IPS DF 6.9 (cell line): ENCODE measurements at regions not wholly inside any gene's neighbourhood (a gene's known extent, or its start where the extent isn't known, plus 50 kb on each side); places are given as distances from the start of the nearest gene placed in this dataset.

ENCODE experiments used
- DNase-seq: peaks from one replicate; pipeline ENCODE4 v3.0.0-alpha.2; 2013; ENCODE audit warnings: low read depth, low spot score
- H3K27ac ChIP-seq: one replicate; pipeline ENCODE4 v1.5.1; 2013; ENCODE audit warnings: low read length, control low read depth
- H3K27me3 ChIP-seq: 2 replicates; pipeline ENCODE4 v1.6.1; 2013; ENCODE audit warnings: mild to moderate bottlenecking, low read length; ENCODE audit not compliant: control insufficient read depth, insufficient read depth
- H3K36me3 ChIP-seq: 2 replicates; pipeline ENCODE4 v1.6.1; 2013; ENCODE audit warnings: low read length; ENCODE audit not compliant: control insufficient read depth, insufficient read depth
- H3K4me1 ChIP-seq: 2 replicates; pipeline ENCODE4 v1.6.1; 2013; ENCODE audit warnings: low read length; ENCODE audit not compliant: control insufficient read depth, insufficient read depth
- H3K4me3 ChIP-seq: 2 replicates; pipeline ENCODE4 v1.5.1; 2013; ENCODE audit warnings: mild to moderate bottlenecking, low read length
- H3K9me3 ChIP-seq: 2 replicates; pipeline ENCODE4 v1.6.1; 2013; ENCODE audit warnings: low read length, inconsistent platforms; ENCODE audit not compliant: control insufficient read depth, insufficient read depth
- WGBS: extraction: QIAGEN DNeasy Blood & Tissue Kit; methylation state at CpG from one replicate; pipeline ENCODE4 v1.1.7; 2013; ENCODE audit warnings: mixed read lengths, missing lambda C conversion rate; ENCODE audit not compliant: insufficient read length, insufficient coverage; 5-methylcytosine and 5-hydroxymethylcytosine counted together

- H3K9me3 ChIP-seq, result no peaks in the 10 kb centered on the region
- no peak overlapping the region for H3K27ac ChIP-seq
- H3K27me3 ChIP-seq, result no peaks in the 10 kb centered on the region; the same call in 1 of the 2 replicates
- H3K36me3 ChIP-seq, result no peaks in the 10 kb centered on the region
- no peak overlapping the region for H3K4me3 ChIP-seq
- no CpG with 5 or more reads among the region's 2 CpGs for WGBS
- no peaks in the 10 kb centered on the region for H3K4me1 ChIP-seq
- DNase-seq, result no peak
Observed at GRCh38 chr2:64753399-64753798, 99.7 kb upstream of the SERTAD2 start.

GRCh38 chr2:64754570-64754969, 100.9 kb upstream of the SERTAD2 start:
- Histone ChIP-seq H3K4me1 (no peaks in the 10 kb centered on the region), H3K4me3 (no peak overlapping the region), H3K27me3 (no peaks in the 10 kb centered on the region; the same call in 1 of the 2 replicates), H3K27ac (no peak overlapping the region), H3K9me3 (no peaks in the 10 kb centered on the region), H3K36me3 (no peaks in the 10 kb centered on the region)
- no peak for DNase-seq
- WGBS, result no CpG with 5 or more reads among the region's 1 CpG

GRCh38 chr2:64757126-64757525, 103.4 kb upstream of the SERTAD2 start:
- Histone ChIP-seq H3K36me3 (no peaks in the 10 kb centered on the region), H3K4me1 (no peaks in the 10 kb centered on the region), H3K4me3 (no peak overlapping the region), H3K27me3 (no peaks in the 10 kb centered on the region; the same call in 1 of the 2 replicates), H3K9me3 (no peaks in the 10 kb centered on the region), H3K27ac (no peak overlapping the region)
- WGBS, result no CpG with 5 or more reads among the region's 2 CpGs
- no peak for DNase-seq

GRCh38 chr2:64760128-64760527, 106.4 kb upstream of the SERTAD2 start:
- whole genome bisulfite sequencing, result no CpG with 5 or more reads among the region's 5 CpGs

GRCh38 chr2:64762301-64762997, 108.7 kb upstream of the SERTAD2 start:
- H3K36me3 ChIP-seq, result no peaks in the 10 kb centered on the region
- WGBS, result no CpG with 5 or more reads among the region's 4 CpGs

More at GRCh38 chr2:64760128-64760527, 106.4 kb upstream of the SERTAD2 start:
- Histone ChIP-seq H3K36me3 (no peaks in the 10 kb centered on the region), H3K27me3 (no peaks in the 10 kb centered on the region), H3K9me3 (no peaks in the 10 kb centered on the region), H3K4me3 (no peak overlapping the region), H3K4me1 (no peaks in the 10 kb centered on the region), H3K27ac (no peak overlapping the region)
- no peak for DNase-seq

GRCh38 chr2:64763126-64763525, 109.4 kb upstream of the SERTAD2 start:
- Histone ChIP-seq H3K36me3 (no peaks in the 10 kb centered on the region), H3K27me3 (peaks cover 5% of the 10 kb centered on the region; the same call in 1 of the 2 replicates), H3K4me1 (no peaks in the 10 kb centered on the region), H3K9me3 (no peaks in the 10 kb centered on the region), H3K27ac (no peak overlapping the region), H3K4me3 (no peak overlapping the region)
- WGBS, result no CpG with 5 or more reads among the region's 1 CpG
- no peak for DNase-seq

More at GRCh38 chr2:64762301-64762997, 108.7 kb upstream of the SERTAD2 start:
- Histone ChIP-seq H3K4me3 (no peak overlapping the region), H3K9me3 (no peaks in the 10 kb centered on the region), H3K4me1 (no peaks in the 10 kb centered on the region), H3K27me3 (peaks cover 5% of the 10 kb centered on the region; the same call in 1 of the 2 replicates), H3K27ac (no peak overlapping the region)
- DNase-seq, result no peak

- DNase-seq, result no peak
Observed at GRCh38 chr2:64765160-64765805, 111.6 kb upstream of the SERTAD2 start.

GRCh38 chr2:64766841-64767669, 113.3 kb upstream of the SERTAD2 start:
- 0 out of 2 replicates have a peak, but pooled peaks cover 1% of the 10 kb centered on the region for H3K4me1 ChIP-seq
- no peaks in the 10 kb centered on the region for H3K9me3 ChIP-seq
- no peak for DNase-seq
- H3K27ac ChIP-seq, result no peak overlapping the region
- no CpG with 5 or more reads among the region's 13 CpGs for WGBS
- no peaks in the 10 kb centered on the region for H3K36me3 ChIP-seq
- H3K27me3 ChIP-seq, result peaks cover 5% of the 10 kb centered on the region; the same call in 1 of the 2 replicates
- H3K4me3 ChIP-seq, result peak overlapping the region; percentile 70; the same call in 1 of the 2 replicates

More at GRCh38 chr2:64765160-64765805, 111.6 kb upstream of the SERTAD2 start:
- Histone ChIP-seq H3K4me1 (0 out of 2 replicates have a peak, but pooled peaks cover 1% of the 10 kb centered on the region), H3K27me3 (peaks cover 5% of the 10 kb centered on the region; the same call in 1 of the 2 replicates), H3K27ac (no peak overlapping the region), H3K36me3 (no peaks in the 10 kb centered on the region), H3K4me3 (no peak overlapping the region), H3K9me3 (no peaks in the 10 kb centered on the region)
- no CpG with 5 or more reads among the region's 4 CpGs for WGBS

GRCh38 chr2:64767670-64768468, 114.2 kb upstream of the SERTAD2 start:
- Histone ChIP-seq H3K36me3 (no peaks in the 10 kb centered on the region), H3K4me1 (0 out of 2 replicates have a peak, but pooled peaks cover 1% of the 10 kb centered on the region), H3K27me3 (peaks cover 5% of the 10 kb centered on the region; the same call in 1 of the 2 replicates), H3K9me3 (no peaks in the 10 kb centered on the region), H3K27ac (no peak overlapping the region), H3K4me3 (peak overlapping the region; percentile 70; the same call in 1 of the 2 replicates)
- no peak for DNase-seq
- no CpG with 5 or more reads among the region's 66 CpGs for WGBS
